Thymus (tissue), 11 donors: ENCODE measurements at regions not wholly inside any gene's neighbourhood (a gene's known extent, or its start where the extent isn't known, plus 50 kb on each side); places are given as distances from the start of the nearest gene placed in this dataset.

Experiments
- DNase-seq, 9 donors: peaks; one replicate each; pipeline ENCODE4 v3.0.0-alpha.2; 2013; ENCODE audit warnings: low spot score in 9 of 9, low read depth in 6 of 9, missing footprints in 1 of 9
- H3K27ac ChIP-seq, 2 donors: one replicate each; pipeline ENCODE4 v1.5.1; 2013; ENCODE audit warnings: control low read depth in 1 of 2, low read depth in 1 of 2, low read length in 1 of 2, mild to moderate bottlenecking in 1 of 2, moderate library complexity in 1 of 2
- H3K27me3 ChIP-seq, 2 donors: one replicate each; pipeline ENCODE4 v1.5.1; 2013; ENCODE audit warnings: low read length in 1 of 2; ENCODE audit not compliant: control insufficient read depth in 2 of 2, insufficient read depth in 1 of 2
- H3K36me3 ChIP-seq, 2 donors: one replicate each; pipeline ENCODE4 v1.5.1; 2013; ENCODE audit warnings: low read length in 1 of 2, mild to moderate bottlenecking in 1 of 2, moderate library complexity in 1 of 2; ENCODE audit not compliant: control insufficient read depth in 2 of 2, insufficient read depth in 2 of 2
- H3K4me1 ChIP-seq, 2 donors: one replicate each; pipeline ENCODE4 v1.5.1; 2013; ENCODE audit warnings: low read length in 2 of 2; ENCODE audit not compliant: control insufficient read depth in 2 of 2, insufficient read depth in 2 of 2
- H3K4me3 ChIP-seq, 2 donors: one replicate each; pipeline ENCODE4 v1.5.1; 2013; ENCODE audit warnings: low read length in 2 of 2, control low read depth in 1 of 2, mild to moderate bottlenecking in 1 of 2
- H3K9me3 ChIP-seq, 2 donors: one replicate each; pipeline ENCODE4 v1.5.1; 2013; ENCODE audit warnings: low read length in 1 of 2, mild to moderate bottlenecking in 1 of 2; ENCODE audit not compliant: control insufficient read depth in 2 of 2, insufficient read depth in 1 of 2
- WGBS: extraction: QIAGEN DNeasy Blood & Tissue Kit; methylation state at CpG from one replicate; pipeline ENCODE4 v1.1.7; 2013; 5-methylcytosine and 5-hydroxymethylcytosine counted together
- donor health status: healthy.

DNA sequence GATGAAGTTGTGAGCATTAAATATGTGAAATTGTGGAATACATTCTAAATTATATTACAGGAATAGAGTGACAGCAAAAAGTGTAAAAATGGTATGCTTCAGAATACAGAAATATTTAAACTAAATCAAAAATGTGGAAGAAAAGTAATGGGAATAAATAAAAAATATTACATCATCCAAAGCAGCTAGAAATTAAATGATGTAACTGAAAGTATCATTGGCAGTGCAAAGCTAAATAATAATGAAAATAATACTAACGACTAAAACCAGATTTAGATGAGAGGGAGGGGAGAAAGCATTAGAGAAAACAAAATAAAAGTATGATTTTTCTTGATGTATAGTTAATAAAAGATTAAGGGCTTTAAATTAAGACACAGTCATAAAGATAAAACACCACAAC, 1104.0 kb downstream of the EPHA7 start:
- no peaks in the 10 kb centered on the region for H3K36me3 ChIP-seq
- whole genome bisulfite sequencing: 90% methylated on average over 1 of the region's 1 CpG

DNA sequence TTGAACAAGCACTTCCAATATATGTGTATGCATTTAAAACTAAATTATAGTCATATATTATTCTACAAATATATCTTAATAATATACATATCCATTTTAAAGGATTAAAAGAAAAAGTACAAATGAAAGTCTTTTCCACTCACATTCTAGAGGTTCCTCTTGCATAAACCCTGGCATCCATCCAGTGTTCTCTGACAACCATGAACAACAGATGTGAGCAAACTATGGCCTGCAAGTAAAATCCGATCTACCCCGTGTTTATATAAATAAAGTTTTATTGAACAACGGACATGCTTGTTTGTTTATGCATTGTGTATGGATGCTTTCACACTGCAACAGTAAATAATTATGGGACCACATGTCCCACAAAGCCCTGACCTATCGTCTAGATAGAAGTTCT, 1122.3 kb downstream of the EPHA7 start:
- no peak for DNase-seq
- H3K4me1 ChIP-seq: no peaks in the 10 kb centered on the region

More for the DNA sequence above, 1104.0 kb downstream of the EPHA7 start:
- no peak for DNase-seq
- peaks cover 0 to 4% of the 10 kb centered on the region in 2 donors for H3K9me3 ChIP-seq
- H3K4me1 ChIP-seq: no peaks in the 10 kb centered on the region
- no peak overlapping the region for H3K4me3 ChIP-seq
- no peaks in the 10 kb centered on the region for H3K27me3 ChIP-seq
- H3K27ac ChIP-seq: no peak overlapping the region

DNA sequence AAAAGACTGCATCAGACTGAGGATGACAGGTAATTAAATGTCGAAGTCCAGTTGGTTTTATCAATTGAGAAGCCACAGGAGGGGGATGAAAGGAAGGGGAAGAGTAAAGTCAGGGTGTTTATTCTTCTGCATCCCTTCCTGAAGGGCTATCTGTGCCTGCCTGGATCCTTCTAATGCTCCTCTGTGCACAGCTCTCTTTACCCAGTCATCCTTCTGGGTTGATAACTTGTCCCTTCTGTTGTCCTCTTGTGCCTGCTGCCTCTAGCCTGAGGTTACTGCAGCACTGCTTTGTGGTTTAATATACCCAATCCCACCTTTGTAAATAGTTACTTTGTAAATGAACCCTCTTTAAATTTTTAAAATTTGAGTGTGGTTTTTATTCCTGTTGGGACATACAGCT, 1127.3 kb downstream of the EPHA7 start:
- Histone ChIP-seq H3K27ac (no peak overlapping the region), H3K27me3 (no peaks in the 10 kb centered on the region), H3K4me3 (no peak overlapping the region), H3K9me3 (no peaks in the 10 kb centered on the region), H3K4me1 (no peaks in the 10 kb centered on the region), H3K36me3 (no peaks in the 10 kb centered on the region)
- 72% methylated on average over 1 of the region's 1 CpG for WGBS
- DNase-seq: no peak

More for the DNA sequence above, 1122.3 kb downstream of the EPHA7 start:
- no peak overlapping the region for H3K4me3 ChIP-seq
- H3K9me3 ChIP-seq: peaks cover 0 to 1% of the 10 kb centered on the region in 2 donors
- H3K27ac ChIP-seq: no peak overlapping the region
- no peaks in the 10 kb centered on the region for H3K27me3 ChIP-seq
- no peaks in the 10 kb centered on the region for H3K36me3 ChIP-seq
- WGBS: 94% methylated on average over 4 of the region's 4 CpGs

DNA sequence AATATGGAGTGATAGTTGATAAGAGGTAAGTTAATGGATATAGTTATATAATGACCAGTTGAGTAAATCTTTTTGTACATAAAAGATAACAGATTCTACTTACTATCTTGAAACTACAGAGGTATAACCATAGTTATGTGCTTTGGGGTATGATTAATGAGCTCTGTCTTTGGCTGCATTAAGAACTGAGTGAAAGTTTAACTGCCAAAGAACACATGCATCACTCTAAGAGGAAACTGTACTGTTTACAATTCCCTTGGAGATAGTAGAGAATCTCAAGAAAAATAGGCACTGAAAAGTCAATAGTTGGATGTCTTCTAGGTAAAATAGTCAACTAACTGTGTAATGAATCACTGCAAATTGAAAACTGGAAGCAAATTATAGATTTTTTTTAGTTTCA, 1129.5 kb downstream of the EPHA7 start:
- Histone ChIP-seq H3K9me3 (no peaks in the 10 kb centered on the region), H3K4me1 (no peaks in the 10 kb centered on the region), H3K27ac (no peak overlapping the region), H3K36me3 (no peaks in the 10 kb centered on the region), H3K27me3 (no peaks in the 10 kb centered on the region), H3K4me3 (no peak overlapping the region)
- DNase-seq: no peak

DNA sequence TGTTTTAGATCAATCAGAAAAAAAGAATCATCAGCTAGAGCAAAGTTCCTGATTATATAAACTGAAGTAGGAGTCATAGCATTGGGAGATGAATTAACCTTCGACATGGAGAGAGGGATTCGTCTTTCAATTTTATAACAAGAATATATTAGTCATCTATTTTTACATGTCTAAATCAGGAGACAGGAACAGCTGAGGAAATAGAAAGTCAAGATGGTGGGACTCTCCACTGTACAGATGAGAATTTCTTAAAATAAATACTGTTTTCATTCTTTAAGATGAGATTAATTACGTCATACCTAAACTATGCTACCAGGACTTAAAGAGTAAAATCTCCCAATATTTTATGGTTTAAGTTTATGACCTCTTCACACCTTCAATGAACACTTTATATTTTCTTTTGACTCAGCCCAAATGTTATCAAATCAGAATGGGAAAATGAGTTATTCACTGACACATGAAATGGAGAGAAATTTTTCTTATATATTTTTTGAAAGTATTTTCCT, 1137.7 kb downstream of the EPHA7 start:
- Histone ChIP-seq H3K4me1 (no peaks in the 10 kb centered on the region), H3K27ac (no peak overlapping the region), H3K27me3 (no peaks in the 10 kb centered on the region), H3K4me3 (no peak overlapping the region), H3K9me3 (no peaks in the 10 kb centered on the region), H3K36me3 (no peaks in the 10 kb centered on the region)
- WGBS: 77% methylated on average over 3 of the region's 3 CpGs
- DNase-seq: no peak

DNA sequence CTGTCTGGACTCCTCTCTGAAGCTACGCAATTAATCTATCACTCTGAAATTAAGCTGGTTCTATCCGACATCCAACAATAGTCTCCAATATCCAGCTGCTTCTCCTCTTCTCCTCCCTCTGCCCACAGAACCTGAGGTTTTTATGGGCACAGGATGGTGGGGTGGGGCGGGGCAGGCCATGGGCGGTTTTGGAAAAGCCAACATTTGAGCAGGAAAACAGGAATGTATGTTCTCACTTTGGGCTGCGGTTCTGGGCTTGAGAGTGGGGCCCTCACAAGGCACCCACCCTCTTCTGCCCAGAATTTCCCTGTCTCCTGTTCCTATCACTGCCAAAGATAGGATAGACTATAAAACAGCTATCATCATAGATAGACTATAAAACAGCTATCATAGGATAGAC, 1144.2 kb downstream of the EPHA7 start:
- Histone ChIP-seq H3K27ac (no peak overlapping the region), H3K36me3 (no peaks in the 10 kb centered on the region), H3K9me3 (no peaks in the 10 kb centered on the region), H3K4me1 (no peaks in the 10 kb centered on the region), H3K27me3 (no peaks in the 10 kb centered on the region), H3K4me3 (no peak overlapping the region)
- WGBS: 96% methylated on average over 5 of the region's 5 CpGs
- DNase-seq: no peak

DNA sequence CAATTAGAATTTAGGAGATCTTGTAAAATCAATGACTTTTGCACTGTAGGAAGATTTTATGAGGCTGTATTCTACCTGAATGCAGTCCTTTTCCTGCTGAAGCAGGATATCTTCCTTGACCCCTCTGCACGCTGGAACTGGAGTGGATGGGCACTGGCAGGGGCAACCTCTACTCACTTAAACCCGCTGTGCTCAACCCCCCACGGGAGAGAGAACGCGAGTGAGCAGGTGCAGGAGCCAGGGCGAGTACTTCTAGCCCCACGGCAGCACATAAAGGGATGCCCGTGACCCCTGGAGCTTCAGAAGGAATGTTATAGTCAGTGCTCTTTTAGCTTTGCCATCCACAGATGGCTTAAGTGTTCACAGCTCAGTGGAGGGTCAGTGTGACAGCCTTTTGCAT, 1144.8 kb downstream of the EPHA7 start:
- WGBS: 95% methylated on average over 8 of the region's 8 CpGs
- DNase-seq: no peak
- no peak overlapping the region for H3K4me3 ChIP-seq
- H3K27ac ChIP-seq: no peak overlapping the region
- no peaks in the 10 kb centered on the region for H3K27me3 ChIP-seq
- no peaks in the 10 kb centered on the region for H3K36me3 ChIP-seq
- no peaks in the 10 kb centered on the region for H3K4me1 ChIP-seq
- H3K9me3 ChIP-seq: no peaks in the 10 kb centered on the region

DNA sequence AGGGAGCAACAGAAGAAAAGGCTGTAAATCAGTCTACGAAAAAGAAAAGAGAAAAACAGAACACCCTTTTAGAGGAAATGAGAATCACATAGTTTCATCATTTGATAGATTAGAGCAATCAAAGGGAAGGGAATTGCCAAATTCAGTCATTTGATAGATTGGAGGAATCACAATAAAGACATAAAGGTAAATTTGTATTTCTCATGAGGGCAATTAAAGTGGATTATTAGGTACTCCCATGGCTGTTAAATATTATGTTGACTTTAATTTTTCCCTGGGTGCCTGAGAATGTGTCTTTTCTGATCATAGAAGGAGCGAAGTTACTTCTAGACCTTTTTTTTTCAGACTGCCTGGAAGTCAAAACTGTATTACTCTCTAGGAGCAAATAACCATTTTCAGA, 1145.7 kb downstream of the EPHA7 start:
- H3K9me3 ChIP-seq: no peaks in the 10 kb centered on the region
- H3K27me3 ChIP-seq: no peaks in the 10 kb centered on the region
- WGBS: 91% methylated on average over 2 of the region's 2 CpGs
- H3K4me3 ChIP-seq: no peak overlapping the region
- H3K27ac ChIP-seq: no peak overlapping the region
- no peaks in the 10 kb centered on the region for H3K4me1 ChIP-seq
- H3K36me3 ChIP-seq: no peaks in the 10 kb centered on the region
- DNase-seq: no peak

DNA sequence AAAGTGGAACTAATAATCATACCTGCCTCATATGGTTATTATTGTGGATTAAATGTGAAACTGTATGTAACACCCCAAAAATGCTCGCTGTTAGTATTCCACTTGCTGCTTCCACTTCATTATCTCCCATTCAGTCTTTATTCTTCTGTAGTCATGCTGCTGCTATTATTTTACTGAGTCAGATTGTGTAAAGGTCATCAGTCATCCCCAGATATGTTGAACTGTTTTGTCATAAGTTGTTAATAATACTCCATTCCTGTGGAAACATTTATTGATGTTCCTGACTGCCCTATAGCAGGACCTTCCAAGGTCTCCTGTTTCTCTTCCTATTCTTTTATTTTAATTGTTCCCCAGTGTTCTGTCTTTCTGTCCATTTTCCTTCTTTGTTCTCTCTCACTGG, 1148.3 kb downstream of the EPHA7 start:
- DNase-seq: no peak
- Histone ChIP-seq H3K9me3 (no peaks in the 10 kb centered on the region), H3K36me3 (no peaks in the 10 kb centered on the region), H3K4me1 (no peaks in the 10 kb centered on the region), H3K27ac (no peak overlapping the region), H3K27me3 (no peaks in the 10 kb centered on the region), H3K4me3 (no peak overlapping the region)
- 93% methylated on average over 1 of the region's 1 CpG for WGBS

DNA sequence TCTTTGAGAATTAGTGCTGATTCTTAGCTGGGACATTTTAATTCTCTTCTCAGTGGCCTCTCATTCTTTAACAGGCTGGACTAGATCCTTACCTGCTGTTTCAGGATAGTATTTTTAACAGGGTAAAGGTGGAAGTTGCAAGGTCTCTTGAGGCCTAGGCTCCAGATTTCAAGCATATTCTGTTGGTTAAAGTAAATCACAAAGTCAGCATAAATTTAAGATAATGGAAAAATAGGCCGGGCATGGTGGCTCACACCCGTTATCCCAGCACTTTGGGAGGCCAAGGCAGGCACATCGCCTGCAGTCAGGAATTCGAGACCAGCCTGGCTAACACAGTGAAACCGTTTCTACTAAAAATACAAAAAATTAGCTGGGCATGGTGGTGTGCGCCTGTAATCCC, 1149.0 kb downstream of the EPHA7 start:
- 95% methylated on average over 6 of the region's 6 CpGs for WGBS

More for the DNA sequence above, 1149.0 kb downstream of the EPHA7 start:
- no peak overlapping the region for H3K4me3 ChIP-seq
- no peak for DNase-seq
- no peak overlapping the region for H3K27ac ChIP-seq
- no peaks in the 10 kb centered on the region for H3K9me3 ChIP-seq
- H3K27me3 ChIP-seq: no peaks in the 10 kb centered on the region
- no peaks in the 10 kb centered on the region for H3K4me1 ChIP-seq
- no peaks in the 10 kb centered on the region for H3K36me3 ChIP-seq
